HepG2 (cell line): ENCODE measurements at regions not wholly inside any gene's neighbourhood (a gene's known extent, or its start where the extent isn't known, plus 50 kb on each side); places are given as distances from the start of the nearest gene placed in this dataset.

Experiments
- ATAC-seq: fragments of 200-7000 bp; cut with Tn5 transposase; 3 replicates; pipeline ENCODE4 v1.9.1; 2020; ENCODE audit warnings: mild to moderate bottlenecking, moderate library complexity
- BruUV-seq: library from RNA; stranded (reverse); fragments of 400-500 nt; replicated peaks from 2 replicates; lab custom pipeline; 2021; lab: Mats Ljungman, UMichigan
- CTCF ChIA-PET: fragments of 300-600 bp; formaldehyde crosslinking; extraction: SDS; loops from one replicate; lab custom pipeline; 2021; ENCODE audit warnings: low total read pairs, inconsistent platforms, low intra/inter-chr PET ratio; lab: Yijun Ruan, JAX
- POLR2A ChIA-PET: fragments of 350-600 bp; sonication (Branson Sonifier 250); formaldehyde crosslinking; loops from one replicate; lab custom pipeline; 2020; ENCODE audit warnings: antibody characterized with exemption, inconsistent platforms; lab: Yijun Ruan, JAX
- DNase-seq: peaks from one replicate; pipeline ENCODE4 v3.0.0-alpha.2; 2015; ENCODE audit warnings: low spot score
- FAIRE-seq: peaks from 3 replicates; lab custom pipeline; 2011; peaks lifted over from hg19 to GRCh38; lab: Jason Lieb, UNC
- H2AFZ ChIP-seq: one replicate; pipeline ENCODE4 v1.6.1; 2011; ENCODE audit warnings: low read length, inconsistent platforms
- H3K27ac ChIP-seq: fragments of 300-600 bp; 3 replicates; pipeline ENCODE4 v1.8.0; 2011; ENCODE audit warnings: mixed run types, mild to moderate bottlenecking, mixed read lengths, low read length, inconsistent platforms; ENCODE audit not compliant: insufficient read depth; ENCODE audit errors: extremely low read length
- H3K27me3 ChIP-seq, 2 experiments: fragments of 200-600 bp in 1 of 2; 2 replicates in 1 of 2; 3 replicates in 1 of 2; pipeline versions ENCODE4 v1.6.0 to v1.8.0; 2011; ENCODE audit warnings: low read length in 2 of 2, mild to moderate bottlenecking in 2 of 2, moderate library complexity in 2 of 2, inconsistent platforms in 1 of 2; ENCODE audit not compliant: insufficient read depth in 2 of 2, control insufficient read depth in 1 of 2
- H3K36me3 ChIP-seq, 2 experiments: fragments of 200-600 bp in 1 of 2; replicated peaks in 1 of 2; 2 replicates in 1 of 2; 3 replicates in 1 of 2; pipeline versions ENCODE4 v1.5.1 to v1.8.0; 2011; ENCODE audit warnings: low read length in 2 of 2, inconsistent platforms in 1 of 2; ENCODE audit not compliant: insufficient read depth in 2 of 2, control insufficient read depth in 1 of 2
- H3K4me1 ChIP-seq: 2 replicates; pipeline ENCODE4 v1.5.1; 2012; ENCODE audit warnings: low read length, inconsistent platforms; ENCODE audit not compliant: insufficient read depth
- H3K4me2 ChIP-seq: 2 replicates; pipeline ENCODE4 v1.6.0; 2011; ENCODE audit warnings: low read depth, low read length, inconsistent platforms
- H3K4me3 ChIP-seq, 3 experiments: fragments of 200-600 bp in 1 of 3; sonication (generic), shearing (Covaris generic) in 1 of 3; replicated peaks in 1 of 3; 2 replicates each; pipeline ENCODE4 v1.5.1; 2011 to 2016; ENCODE audit warnings: low read length in 3 of 3, inconsistent platforms in 2 of 3, low read depth in 2 of 3, mild to moderate bottlenecking in 2 of 3, control low read depth in 1 of 3, mixed read lengths in 1 of 3; ENCODE audit not compliant: insufficient read depth in 1 of 3
- H3K79me2 ChIP-seq: one replicate; pipeline ENCODE4 v1.6.1; 2011; ENCODE audit warnings: low read length, inconsistent platforms; ENCODE audit not compliant: insufficient read depth
- H3K9ac ChIP-seq: 2 replicates; pipeline ENCODE4 v1.6.0; 2011; ENCODE audit warnings: mild to moderate bottlenecking, low read depth, low read length, inconsistent platforms; ENCODE audit not compliant: insufficient read depth
- H3K9me3 ChIP-seq: 2 replicates; pipeline ENCODE4 v1.5.1; 2012; ENCODE audit warnings: mild to moderate bottlenecking, low read length
- H4K20me1 ChIP-seq: 2 replicates; pipeline ENCODE4 v1.6.0; 2011; ENCODE audit warnings: inconsistent platforms, mild to moderate bottlenecking, low read length, moderate library complexity; ENCODE audit not compliant: insufficient read depth
- HNRNPUL1 ChIP-seq: fragments of 200-400 bp; formaldehyde crosslinking; IDR thresholded peaks from 2 replicates; pipeline ENCODE4 v1.6.1; 2017; ENCODE audit warnings: low read depth, mild to moderate bottlenecking, low read length, moderate library complexity
- RCOR2 ChIP-seq: IDR thresholded peaks from 2 replicates; pipeline ENCODE4 v1.6.1; 2016; ENCODE audit warnings: missing biosample characterization, missing genetic modification reagents
- TOPORS ChIP-seq: sonication (generic); formaldehyde crosslinking; IDR thresholded peaks from 2 replicates; pipeline ENCODE4 v1.8.0; 2023; ENCODE audit warnings: mild to moderate bottlenecking, missing genetic modification reagents
- ZNF207 ChIP-seq: fragments of 450-650 bp; IDR thresholded peaks from 2 replicates; pipeline ENCODE4 v1.6.1; 2016; ENCODE audit warnings: antibody characterized with exemption, borderline replicate concordance
- ZNF230 ChIP-seq: sonication (generic); formaldehyde crosslinking; IDR thresholded peaks from 2 replicates; pipeline ENCODE4 v1.4.0; 2020; ENCODE audit warnings: mild to moderate bottlenecking, missing genetic modification reagents
- ZNF30 ChIP-seq: sonication (generic); formaldehyde crosslinking; IDR thresholded peaks from 2 replicates; pipeline ENCODE4 v1.5.0; 2020; ENCODE audit warnings: mild to moderate bottlenecking, missing genetic modification reagents
- WGBS: methylation state at CpG from one replicate; pipeline ENCODE4 v1.1.6; 2017; ENCODE audit warnings: low lambda C conversion rate; 5-methylcytosine and 5-hydroxymethylcytosine counted together
- in situ Hi-C: cut with HindIII; loops from 2 replicates; pipeline ENCODE4 v1.10.0; 2017; ENCODE audit warnings: low pct_unique_long_range_greater_than_20kb; ENCODE audit not compliant: extremely low pct_ligation_motif_present
- intact Hi-C: fragments of 100-400 bp; cut with micrococcal nuclease; formaldehyde crosslinking; loops from one replicate; pipeline ENCODE4 v1.10.0; 2022; ENCODE audit not compliant: unreplicated experiment
- TF ChIP-seq, protein P1 (sequence below): sonication (generic); formaldehyde crosslinking; IDR thresholded peaks from 2 replicates; pipeline ENCODE4 v1.5.0; 2020; ENCODE audit warnings: mild to moderate bottlenecking, missing genetic modification reagents, moderate library complexity

DNA sequence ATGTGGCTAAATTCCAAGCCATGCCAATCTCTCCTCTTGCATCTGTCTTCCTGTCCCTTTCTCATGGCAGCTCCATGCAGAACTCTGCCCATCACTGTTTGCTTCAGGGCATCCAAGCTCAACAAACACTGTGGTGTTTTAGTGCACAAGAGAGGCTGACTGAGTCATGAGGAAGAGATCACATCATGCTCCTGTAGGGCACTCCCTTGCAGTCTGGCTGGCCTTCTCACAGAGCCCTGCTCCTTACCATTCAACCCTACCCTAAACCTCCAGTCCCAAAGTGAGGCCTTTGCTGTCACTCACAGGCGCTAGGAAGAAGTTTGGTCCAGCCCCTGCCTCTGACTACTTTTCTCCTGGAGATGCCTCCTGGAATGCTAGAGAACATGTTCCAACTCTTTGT lies 194.0 kb downstream of the LRATD1 start:
- no peaks in the 10 kb centered on the region for H4K20me1 ChIP-seq
- BruUV-seq, result no TSS peak
- POLR2A ChIA-PET, result no interaction called here
- H3K27ac ChIP-seq, result no peak overlapping the region
- no peaks in the 10 kb centered on the region for H3K36me3 ChIP-seq
- no peaks in the 10 kb centered on the region for H3K9me3 ChIP-seq
- in situ Hi-C loops (no loop called here), intact Hi-C loops (no loop called here)
- no peak overlapping the region for H3K4me2 ChIP-seq
- no peak overlapping the region for H2AFZ ChIP-seq
- DNase-seq, result no peak
- H3K9ac ChIP-seq, result no peak overlapping the region
- no peaks in the 10 kb centered on the region for H3K4me1 ChIP-seq
- H3K79me2 ChIP-seq, result no peaks in the 10 kb centered on the region
- H3K27me3 ChIP-seq, result no peaks in the 10 kb centered on the region
- no peak for FAIRE-seq
- TF ChIP-seq RCOR2 (CRISPR knock-in tag), result no peak
- WGBS, result 9% methylated on average over 1 of the region's 1 CpG
- ATAC-seq, result no peak
- CTCF ChIA-PET, result no interaction called here
- no peak overlapping the region for H3K4me3 ChIP-seq

DNA sequence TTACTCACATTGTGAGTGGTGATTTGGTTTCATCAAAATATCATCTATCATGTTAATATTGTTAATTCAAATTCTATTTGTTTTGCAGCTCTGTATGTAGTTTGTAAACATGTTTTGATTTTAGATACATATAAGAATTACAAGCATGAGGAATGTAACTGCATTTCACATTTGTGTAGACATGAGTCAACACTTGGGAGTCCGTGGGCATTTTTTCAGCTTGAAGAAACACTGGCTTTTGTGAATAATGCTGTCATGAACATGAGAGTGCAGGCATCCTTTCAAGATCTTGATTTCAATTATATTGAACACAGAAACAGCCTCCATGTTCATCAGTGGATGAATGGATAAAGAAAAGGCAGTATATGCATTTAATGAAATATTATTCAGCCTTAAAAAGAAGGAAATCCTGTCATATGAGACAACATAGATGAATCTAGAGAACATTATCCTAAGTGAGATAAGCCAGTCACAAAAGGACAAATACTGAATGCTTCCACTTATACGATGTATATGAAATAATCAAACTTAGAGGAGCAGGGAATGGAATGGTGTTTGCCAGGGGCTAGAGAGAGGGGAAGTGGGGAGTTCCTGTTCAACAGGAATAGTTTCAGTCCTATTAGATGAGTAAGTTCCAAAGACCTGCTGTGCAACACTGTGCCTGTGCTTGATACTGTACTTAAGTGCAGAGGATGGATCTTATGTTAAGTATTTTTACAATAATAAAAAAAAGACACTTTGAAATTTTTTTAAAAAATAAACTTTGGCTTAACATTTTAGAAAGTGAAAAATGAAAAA lies 194.9 kb downstream of the LRATD1 start:
- POLR2A ChIA-PET, result no interaction called here
- TF ChIP-seq ZNF207 (no peak), HNRNPUL1 (no peak), ZNF30 (CRISPR knock-in tag) (no peak), ZNF230 (CRISPR knock-in tag) (no peak), TOPORS (CRISPR knock-in tag) (no peak)
- TF ChIP-seq, protein P1, sequence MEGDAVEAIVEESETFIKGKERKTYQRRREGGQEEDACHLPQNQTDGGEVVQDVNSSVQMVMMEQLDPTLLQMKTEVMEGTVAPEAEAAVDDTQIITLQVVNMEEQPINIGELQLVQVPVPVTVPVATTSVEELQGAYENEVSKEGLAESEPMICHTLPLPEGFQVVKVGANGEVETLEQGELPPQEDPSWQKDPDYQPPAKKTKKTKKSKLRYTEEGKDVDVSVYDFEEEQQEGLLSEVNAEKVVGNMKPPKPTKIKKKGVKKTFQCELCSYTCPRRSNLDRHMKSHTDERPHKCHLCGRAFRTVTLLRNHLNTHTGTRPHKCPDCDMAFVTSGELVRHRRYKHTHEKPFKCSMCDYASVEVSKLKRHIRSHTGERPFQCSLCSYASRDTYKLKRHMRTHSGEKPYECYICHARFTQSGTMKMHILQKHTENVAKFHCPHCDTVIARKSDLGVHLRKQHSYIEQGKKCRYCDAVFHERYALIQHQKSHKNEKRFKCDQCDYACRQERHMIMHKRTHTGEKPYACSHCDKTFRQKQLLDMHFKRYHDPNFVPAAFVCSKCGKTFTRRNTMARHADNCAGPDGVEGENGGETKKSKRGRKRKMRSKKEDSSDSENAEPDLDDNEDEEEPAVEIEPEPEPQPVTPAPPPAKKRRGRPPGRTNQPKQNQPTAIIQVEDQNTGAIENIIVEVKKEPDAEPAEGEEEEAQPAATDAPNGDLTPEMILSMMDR (CRISPR knock-in tag), result no peak
- TF ChIP-seq, all 625 proteins: peak for 0
- DNase-seq (no peak), ATAC-seq (no peak), FAIRE-seq (no peak)
- no peaks in the 10 kb centered on the region for H3K27me3 ChIP-seq
- H3K4me3 ChIP-seq, result no peak overlapping the region
- H3K36me3 ChIP-seq, result no peaks in the 10 kb centered on the region
- no TSS peak for BruUV-seq
- intact Hi-C loops (no loop called here), in situ Hi-C loops (no loop called here)
- no peak overlapping the region for H3K9ac ChIP-seq
- H3K79me2 ChIP-seq, result no peaks in the 10 kb centered on the region
- no peak overlapping the region for H3K27ac ChIP-seq
- no peaks in the 10 kb centered on the region for H3K9me3 ChIP-seq
- 12% methylated on average over 2 of the region's 2 CpGs for WGBS
- H4K20me1 ChIP-seq, result no peaks in the 10 kb centered on the region
- H3K4me1 ChIP-seq, result no peaks in the 10 kb centered on the region
- H3K4me2 ChIP-seq, result no peak overlapping the region
- CTCF ChIA-PET, result no interaction called here
- H2AFZ ChIP-seq, result no peak overlapping the region
